ENCODE measurements at regions not wholly inside any gene's neighbourhood (a gene's known extent, or its start where the extent isn't known, plus 50 kb on each side); places are given as distances from the start of the nearest gene placed in this dataset.

DNA sequence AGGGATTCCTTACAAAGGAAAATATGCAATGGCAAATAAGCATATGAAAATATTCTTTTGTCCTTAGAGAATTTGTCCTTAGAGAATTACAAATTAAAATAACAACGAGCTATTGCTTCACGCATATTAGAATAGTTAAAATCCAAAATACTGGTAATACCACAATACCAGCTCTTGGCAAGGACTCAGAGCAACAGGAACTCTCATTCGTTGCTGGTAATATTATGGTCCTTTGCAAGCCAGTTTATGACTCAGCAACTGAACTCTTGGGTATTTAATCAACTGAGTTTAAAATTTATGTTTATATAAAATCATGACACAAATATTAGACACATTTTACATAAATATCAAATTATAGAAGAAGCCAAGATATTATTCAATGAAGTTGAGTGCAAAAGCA, 1730.4 kb downstream of the SI start:
- intact Hi-C loops (cut with micrococcal nuclease), result no loop called here
- Mint-ChIP-seq H3K4me3 (no peak overlapping the region), H3K27me3 (ENCODE audit: low read depth) (no peaks in the 10 kb centered on the region), H3K36me3 (ENCODE audit: low read depth) (no peaks in the 10 kb centered on the region), H3K27ac (no peak overlapping the region), H3K4me1 (ENCODE audit: low read depth) (no peaks in the 10 kb centered on the region), H3K9me3 (peaks cover 2% of the 10 kb centered on the region)
- CTCF ChIA-PET, result no interaction called here
- no peak for DNase-seq

DNA sequence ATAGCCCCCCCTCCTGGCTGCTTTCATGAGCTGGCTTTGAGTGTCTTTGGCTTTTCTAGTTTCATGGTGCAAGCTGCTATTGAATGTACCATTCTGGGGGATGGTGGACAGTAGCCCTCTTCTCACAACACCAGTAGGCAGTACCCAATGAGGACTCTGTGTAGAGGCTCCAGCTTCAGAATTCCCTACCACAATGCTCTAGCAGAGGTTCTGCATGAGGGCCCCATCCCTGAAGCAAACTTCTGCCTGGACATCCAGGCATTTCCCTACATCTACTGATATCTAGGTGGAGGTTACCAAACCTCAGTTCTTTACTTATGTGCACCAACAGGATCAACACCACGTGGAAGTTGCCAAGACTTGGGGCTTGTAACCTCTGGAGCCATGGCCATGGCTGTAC, 1742.9 kb downstream of the SI start:
- no peaks in the 10 kb centered on the region for H3K27me3 Mint-ChIP-seq (ENCODE audit: low read depth)
- intact Hi-C loops (cut with micrococcal nuclease), result no loop called here
- CTCF ChIA-PET, result no interaction called here

DNA sequence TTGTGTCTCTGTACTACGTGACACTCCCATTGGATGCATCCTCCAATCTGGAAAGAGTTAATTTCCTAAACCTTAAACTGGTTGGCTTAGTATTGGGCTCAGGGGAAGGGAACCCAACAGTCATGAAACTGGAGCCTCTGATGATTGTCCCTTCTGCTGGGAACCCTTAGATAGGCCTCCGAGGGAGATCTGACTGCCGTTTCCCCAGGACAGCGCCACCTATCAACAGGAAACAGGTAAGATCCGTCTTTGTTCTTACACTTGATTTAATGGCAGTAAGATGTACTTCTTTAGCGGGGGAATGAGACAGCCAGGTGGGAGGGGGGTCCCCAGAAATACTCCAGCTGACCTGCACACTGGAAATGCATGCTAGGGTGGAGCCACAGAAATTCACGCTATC, 1749.6 kb downstream of the SI start:
- Mint-ChIP-seq H3K27ac (no peak overlapping the region), H3K4me1 (ENCODE audit: low read depth) (no peaks in the 10 kb centered on the region), H3K9me3 (peaks cover 20% of the 10 kb centered on the region), H3K27me3 (ENCODE audit: low read depth) (no peaks in the 10 kb centered on the region), H3K36me3 (ENCODE audit: low read depth) (no peaks in the 10 kb centered on the region), H3K4me3 (no peak overlapping the region)
- CTCF ChIA-PET, result no interaction called here
- intact Hi-C loops (cut with micrococcal nuclease), result no loop called here
- no peak for DNase-seq

More for the DNA sequence above, 1742.9 kb downstream of the SI start:
- Mint-ChIP-seq H3K4me3 (no peak overlapping the region), H3K9me3 (peaks cover 13% of the 10 kb centered on the region), H3K4me1 (ENCODE audit: low read depth) (no peaks in the 10 kb centered on the region), H3K36me3 (ENCODE audit: low read depth) (no peaks in the 10 kb centered on the region), H3K27ac (no peak overlapping the region)
- no peak for DNase-seq

DNA sequence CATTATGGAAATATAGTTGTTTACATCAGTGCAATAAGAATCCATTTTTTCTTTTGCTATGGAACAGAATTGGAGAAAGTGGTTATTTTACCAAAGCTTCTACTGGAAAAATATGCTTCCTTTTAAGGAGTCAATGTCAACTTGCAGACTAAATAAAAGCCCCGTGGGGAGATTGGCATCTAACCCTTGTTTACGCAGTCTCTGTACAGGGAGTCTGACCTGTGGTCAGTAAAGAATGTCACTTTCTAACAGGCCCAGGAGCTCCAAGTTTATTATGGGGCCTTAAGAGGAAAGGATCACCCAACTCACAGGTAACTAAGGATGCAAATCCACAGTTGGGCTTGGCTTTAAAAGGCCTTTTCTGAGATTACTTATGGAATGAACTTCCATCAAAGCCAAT, 1751.2 kb downstream of the SI start:
- H3K9me3 Mint-ChIP-seq, result peaks cover 16% of the 10 kb centered on the region
- no peak for DNase-seq
- no peaks in the 10 kb centered on the region for H3K36me3 Mint-ChIP-seq (ENCODE audit: low read depth)
- no peaks in the 10 kb centered on the region for H3K4me1 Mint-ChIP-seq (ENCODE audit: low read depth)
- H3K27me3 Mint-ChIP-seq (ENCODE audit: low read depth), result no peaks in the 10 kb centered on the region
- no peak overlapping the region for H3K27ac Mint-ChIP-seq
- intact Hi-C loops (cut with micrococcal nuclease), result no loop called here
- no peak overlapping the region for H3K4me3 Mint-ChIP-seq
- CTCF ChIA-PET, result no interaction called here

DNA sequence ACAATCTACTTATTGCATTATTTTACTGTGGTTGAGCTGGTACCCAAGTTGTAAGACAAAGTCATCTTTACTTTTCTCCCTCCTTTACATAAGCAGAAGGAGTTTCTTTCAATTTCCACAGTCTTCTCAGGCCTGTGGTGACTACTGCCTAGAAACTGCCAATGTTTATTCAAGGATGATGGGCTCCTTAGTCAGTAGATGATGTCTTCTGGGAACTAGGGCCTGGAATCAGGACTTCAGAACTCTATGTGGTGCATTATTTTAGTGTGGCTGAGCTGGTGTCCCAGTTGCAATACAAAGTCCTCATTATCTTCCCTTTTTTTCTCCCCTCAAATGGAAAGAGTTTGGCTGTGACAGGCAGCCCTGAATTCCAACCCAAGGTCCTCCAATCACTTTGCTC, 1762.5 kb downstream of the SI start:
- Mint-ChIP-seq H3K9me3 (peaks cover 22% of the 10 kb centered on the region), H3K27ac (no peak overlapping the region), H3K4me3 (no peak overlapping the region), H3K27me3 (ENCODE audit: low read depth) (no peaks in the 10 kb centered on the region), H3K4me1 (ENCODE audit: low read depth) (no peaks in the 10 kb centered on the region), H3K36me3 (ENCODE audit: low read depth) (no peaks in the 10 kb centered on the region)
- CTCF ChIA-PET, result no interaction called here
- no peak for DNase-seq
- intact Hi-C loops (cut with micrococcal nuclease), result no loop called here

DNA sequence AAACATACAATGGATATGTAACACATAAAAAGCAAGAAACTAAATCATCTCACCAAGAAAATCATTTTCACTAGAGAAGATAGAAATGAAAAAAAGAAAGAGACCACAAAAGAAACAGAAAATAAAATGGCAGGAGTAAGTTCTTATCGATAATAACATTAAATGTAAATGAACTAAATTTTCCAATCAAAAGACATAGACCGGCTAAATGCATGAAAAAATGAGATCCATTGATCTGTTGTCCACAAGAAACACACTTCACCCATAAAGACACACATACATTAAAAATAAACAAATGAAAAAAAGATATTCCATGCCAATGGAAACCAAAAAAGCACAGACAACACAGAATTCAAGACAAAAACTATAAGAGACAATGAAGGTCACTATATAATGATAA, 1771.9 kb downstream of the SI start:
- no peaks in the 10 kb centered on the region for H3K27me3 Mint-ChIP-seq (ENCODE audit: low read depth)
- no peaks in the 10 kb centered on the region for H3K4me1 Mint-ChIP-seq (ENCODE audit: low read depth)
- no peak overlapping the region for H3K4me3 Mint-ChIP-seq
- CTCF ChIA-PET, result no interaction called here
- H3K36me3 Mint-ChIP-seq (ENCODE audit: low read depth), result no peaks in the 10 kb centered on the region
- intact Hi-C loops (cut with micrococcal nuclease), result no loop called here
- peaks cover 23% of the 10 kb centered on the region for H3K9me3 Mint-ChIP-seq
- no peak for DNase-seq
- H3K27ac Mint-ChIP-seq, result no peak overlapping the region

DNA sequence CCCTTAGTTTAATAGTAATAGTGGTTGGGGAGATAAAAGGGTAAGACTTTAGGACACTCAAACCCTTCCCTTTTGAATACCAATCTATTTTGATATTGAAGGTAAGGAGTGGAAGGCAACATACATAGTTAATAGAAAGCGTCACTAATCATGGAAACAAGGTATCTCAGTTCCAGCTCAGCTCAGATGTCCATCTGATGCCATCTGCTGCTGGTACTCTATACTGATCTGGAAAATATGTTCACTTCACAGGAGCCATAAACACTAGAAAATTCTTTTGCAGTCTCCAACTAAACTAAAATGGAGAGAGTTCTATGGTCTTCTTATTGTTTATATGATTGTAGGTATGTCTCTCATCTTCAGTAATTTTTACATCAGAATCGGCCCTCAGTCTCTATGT, 1777.1 kb downstream of the OTOL1 start:
- CTCF ChIA-PET, result no interaction called here
- Mint-ChIP-seq H3K36me3 (ENCODE audit: low read depth) (no peaks in the 10 kb centered on the region), H3K27me3 (ENCODE audit: low read depth) (no peaks in the 10 kb centered on the region), H3K4me3 (no peak overlapping the region), H3K9me3 (no peaks in the 10 kb centered on the region), H3K27ac (no peak overlapping the region), H3K4me1 (ENCODE audit: low read depth) (no peaks in the 10 kb centered on the region)
- intact Hi-C loops (cut with micrococcal nuclease), result no loop called here
- no peak for DNase-seq

DNA sequence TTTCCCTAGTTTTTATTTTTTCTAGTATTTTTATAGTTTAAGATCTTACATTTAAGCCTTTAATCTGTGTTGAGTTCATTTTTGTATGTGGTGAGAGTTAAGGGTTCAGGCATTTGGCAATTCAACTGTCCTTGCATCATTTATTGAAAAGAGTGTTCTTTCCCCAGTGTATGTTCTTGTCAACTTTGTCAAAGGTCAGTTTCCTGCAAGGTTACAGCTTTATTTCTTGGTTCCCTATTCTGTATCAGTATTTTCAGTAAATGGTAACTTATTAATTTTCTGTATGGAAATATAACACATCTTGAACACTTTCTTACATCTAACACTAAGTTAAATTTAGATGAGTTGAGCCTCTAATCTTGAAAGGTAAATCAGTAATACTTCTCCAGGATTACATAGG, 1770.1 kb downstream of the OTOL1 start:
- Mint-ChIP-seq H3K4me3 (no peak overlapping the region), H3K36me3 (ENCODE audit: low read depth) (no peaks in the 10 kb centered on the region), H3K27me3 (ENCODE audit: low read depth) (no peaks in the 10 kb centered on the region), H3K27ac (no peak overlapping the region), H3K9me3 (peaks cover 9% of the 10 kb centered on the region), H3K4me1 (ENCODE audit: low read depth) (no peaks in the 10 kb centered on the region)
- intact Hi-C loops (cut with micrococcal nuclease), result no loop called here
- no peak for DNase-seq
- CTCF ChIA-PET, result no interaction called here

DNA sequence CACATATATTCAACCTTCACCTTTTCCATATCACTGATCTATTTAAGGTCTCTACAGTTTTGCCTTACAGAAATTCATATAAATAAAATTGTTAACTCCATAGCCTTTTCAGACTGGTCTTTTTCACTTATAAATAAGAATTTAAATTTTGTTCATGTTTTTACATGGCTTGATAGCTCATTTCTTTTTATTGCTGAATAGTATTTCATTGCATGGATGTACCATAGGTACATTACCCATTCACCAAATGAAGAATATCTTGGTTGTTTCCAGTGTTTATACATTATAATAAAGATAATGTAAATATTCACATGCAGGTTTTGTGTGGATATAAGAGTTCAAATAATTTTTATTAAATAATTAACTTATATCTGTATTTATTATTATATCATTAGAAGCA, 1765.0 kb downstream of the OTOL1 start:
- H3K4me3 Mint-ChIP-seq, result no peak overlapping the region
- H3K36me3 Mint-ChIP-seq (ENCODE audit: low read depth), result no peaks in the 10 kb centered on the region
- peaks cover 5% of the 10 kb centered on the region for H3K9me3 Mint-ChIP-seq

DNA sequence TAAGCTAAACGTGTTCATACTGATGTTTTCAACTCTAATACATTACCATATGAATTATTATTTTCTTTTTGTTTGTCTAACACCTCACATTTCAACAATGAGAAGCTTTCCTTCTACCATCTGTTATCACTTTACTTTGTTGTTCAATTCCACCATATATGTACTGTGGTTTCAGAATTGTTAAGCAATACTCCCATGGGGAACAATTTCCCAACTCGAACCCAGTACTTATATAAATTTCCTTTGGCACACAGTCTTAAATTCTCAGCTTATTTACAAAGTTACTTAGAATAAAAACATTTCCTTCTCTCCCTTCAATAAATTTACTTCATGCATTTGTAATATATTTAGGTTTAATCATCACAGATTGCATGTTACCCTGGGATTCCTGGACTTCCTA, 1764.4 kb downstream of the OTOL1 start:
- Mint-ChIP-seq H3K4me1 (ENCODE audit: low read depth) (no peaks in the 10 kb centered on the region), H3K27me3 (ENCODE audit: low read depth) (no peaks in the 10 kb centered on the region), H3K36me3 (ENCODE audit: low read depth) (no peaks in the 10 kb centered on the region), H3K27ac (no peak overlapping the region), H3K4me3 (no peak overlapping the region), H3K9me3 (peaks cover 5% of the 10 kb centered on the region)
- CTCF ChIA-PET, result no interaction called here
- intact Hi-C loops (cut with micrococcal nuclease), result no loop called here
- DNase-seq, result no peak

More for the DNA sequence above, 1765.0 kb downstream of the OTOL1 start:
- CTCF ChIA-PET, result no interaction called here
- Mint-ChIP-seq H3K4me1 (ENCODE audit: low read depth) (no peaks in the 10 kb centered on the region), H3K27ac (no peak overlapping the region), H3K27me3 (ENCODE audit: low read depth) (no peaks in the 10 kb centered on the region)
- no peak for DNase-seq
- intact Hi-C loops (cut with micrococcal nuclease), result no loop called here

DNA sequence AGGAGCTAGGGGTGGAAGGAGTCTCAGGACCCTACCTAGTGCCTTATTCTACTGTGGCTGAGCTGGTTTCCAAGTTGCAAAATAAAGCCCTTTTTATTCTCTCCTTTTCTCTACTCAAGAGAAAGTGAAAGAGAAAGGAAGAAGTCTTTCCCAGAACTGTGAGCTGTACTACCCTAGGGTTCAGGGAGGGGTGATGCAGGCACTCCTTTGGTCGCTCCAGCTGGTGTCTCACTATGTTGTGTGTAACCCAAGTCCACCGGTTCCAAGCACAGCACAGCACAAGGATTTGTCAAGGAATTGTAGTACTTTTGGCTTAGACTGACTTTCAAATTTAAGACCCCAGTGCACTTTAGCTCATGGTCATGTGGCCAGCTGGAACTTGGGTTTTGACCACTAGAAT, 1721.7 kb downstream of the OTOL1 start:
- intact Hi-C loops (cut with micrococcal nuclease), result no loop called here
- peaks cover 5% of the 10 kb centered on the region for H3K9me3 Mint-ChIP-seq
- CTCF ChIA-PET, result no interaction called here
- H3K27me3 Mint-ChIP-seq (ENCODE audit: low read depth), result no peaks in the 10 kb centered on the region
- H3K4me3 Mint-ChIP-seq, result no peak overlapping the region
- no peak for DNase-seq
- H3K4me1 Mint-ChIP-seq (ENCODE audit: low read depth), result no peaks in the 10 kb centered on the region
- H3K27ac Mint-ChIP-seq, result no peak overlapping the region
- H3K36me3 Mint-ChIP-seq (ENCODE audit: low read depth), result no peaks in the 10 kb centered on the region

DNA sequence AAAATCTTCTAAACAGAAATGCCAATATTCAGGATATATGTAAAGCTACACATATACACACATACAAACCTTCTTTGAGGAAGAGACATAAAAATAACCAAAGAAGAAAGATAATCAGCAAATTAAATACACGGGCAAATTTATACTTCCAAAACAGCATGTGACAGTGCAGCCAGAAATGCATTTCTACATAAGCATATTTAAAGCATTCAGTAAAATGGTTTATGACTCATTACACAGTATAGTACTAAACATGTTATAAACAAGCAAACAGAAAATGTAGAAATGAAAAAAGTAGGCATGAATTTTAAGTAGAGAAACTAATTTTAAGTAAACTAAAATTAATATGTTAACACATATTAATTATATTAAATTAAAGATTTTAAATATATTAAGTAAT, 1717.2 kb downstream of the OTOL1 start:
- no peak for DNase-seq
- Mint-ChIP-seq H3K4me1 (ENCODE audit: low read depth) (no peaks in the 10 kb centered on the region), H3K9me3 (peaks cover 4% of the 10 kb centered on the region), H3K36me3 (ENCODE audit: low read depth) (no peaks in the 10 kb centered on the region), H3K27ac (no peak overlapping the region), H3K27me3 (ENCODE audit: low read depth) (no peaks in the 10 kb centered on the region), H3K4me3 (no peak overlapping the region)
- intact Hi-C loops (cut with micrococcal nuclease), result no loop called here
- CTCF ChIA-PET, result no interaction called here

DNA sequence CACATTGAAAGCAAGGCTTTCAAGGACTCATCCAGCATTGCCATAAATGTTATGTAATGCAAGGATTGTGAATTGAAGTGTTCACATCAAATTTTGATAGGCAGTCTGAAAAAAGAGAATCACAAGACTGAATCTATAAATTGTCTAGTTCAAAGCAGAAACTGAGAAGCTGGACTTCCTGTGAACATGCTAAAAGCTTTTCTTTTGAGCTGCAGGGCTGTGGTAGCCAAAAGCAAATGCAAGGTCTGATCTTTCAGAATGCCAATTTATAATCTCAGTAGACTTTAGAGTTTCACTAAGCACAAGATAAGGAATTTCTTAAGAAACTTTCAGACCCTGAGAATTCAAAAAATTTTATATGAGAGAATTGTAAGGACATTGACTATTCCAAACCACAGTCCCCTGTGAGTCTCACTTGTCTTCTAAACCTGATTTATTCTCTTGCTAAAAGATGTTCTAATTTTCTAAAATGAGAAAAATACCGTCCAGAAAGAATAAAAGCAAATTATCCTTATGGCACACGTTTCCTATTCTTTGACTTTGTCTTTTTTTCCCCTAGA, 1700.3 kb downstream of the OTOL1 start:
- Mint-ChIP-seq H3K27ac (no peak overlapping the region), H3K4me1 (ENCODE audit: low read depth) (no peaks in the 10 kb centered on the region), H3K27me3 (ENCODE audit: low read depth) (no peaks in the 10 kb centered on the region), H3K36me3 (ENCODE audit: low read depth) (no peaks in the 10 kb centered on the region), H3K9me3 (peaks cover 7% of the 10 kb centered on the region), H3K4me3 (no peak overlapping the region)
- DNase-seq, result no peak
- intact Hi-C loops (cut with micrococcal nuclease), result no loop called here
- CTCF ChIA-PET, result no interaction called here

DNA sequence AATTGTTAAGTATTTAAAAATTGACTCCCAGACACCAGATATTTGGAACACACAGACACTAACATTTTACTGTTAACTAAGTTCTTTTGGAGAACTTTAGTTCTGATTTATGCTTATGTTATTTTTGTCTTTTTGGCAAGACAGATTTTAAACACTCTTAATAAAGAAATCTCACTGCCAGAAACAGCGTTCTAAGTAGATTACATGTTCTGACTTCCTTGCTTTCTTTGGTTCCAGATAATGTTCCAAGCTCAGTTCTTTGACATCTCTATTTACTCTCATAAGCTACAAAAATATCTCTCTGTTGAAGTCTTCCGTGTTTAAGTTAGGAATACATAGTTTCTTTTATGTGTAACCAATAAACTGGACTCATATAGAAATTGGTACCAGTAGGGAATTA, 1699.6 kb downstream of the OTOL1 start:
- DNase-seq, result no peak
- H3K27me3 Mint-ChIP-seq (ENCODE audit: low read depth), result no peaks in the 10 kb centered on the region
- CTCF ChIA-PET, result no interaction called here
- H3K4me3 Mint-ChIP-seq, result no peak overlapping the region
- peaks cover 7% of the 10 kb centered on the region for H3K9me3 Mint-ChIP-seq
- no peaks in the 10 kb centered on the region for H3K36me3 Mint-ChIP-seq (ENCODE audit: low read depth)
- H3K27ac Mint-ChIP-seq, result no peak overlapping the region
- no peaks in the 10 kb centered on the region for H3K4me1 Mint-ChIP-seq (ENCODE audit: low read depth)
- intact Hi-C loops (cut with micrococcal nuclease), result no loop called here

Measured in activated naive CD4-positive, alpha-beta T cell treated with anti-CD3 and anti-CD28 coated beads for 36 hours (primary cell).